Neural cell (in vitro differentiated cells): ENCODE measurements at regions not wholly inside any gene's neighbourhood (a gene's known extent, or its start where the extent isn't known, plus 50 kb on each side); places are given as distances from the start of the nearest gene placed in this dataset.

Experiments used
- H2AFZ ChIP-seq: fragments of 200-600, 300-800 bp; sonication (generic), shearing (Covaris generic); 2 replicates; pipeline ENCODE4 v1.6.0; 2014; ENCODE audit warnings: low read depth, mild to moderate bottlenecking, antibody characterized with exemption, low read length, moderate library complexity
- H3F3A ChIP-seq: fragments of 200-600 bp; shearing (Covaris generic); 2 replicates; pipeline ENCODE4 v1.6.1; 2016; ENCODE audit warnings: mild to moderate bottlenecking, moderate library complexity, mixed read lengths, antibody characterized with exemption, low read length; ENCODE audit not compliant: insufficient read depth, poor library complexity, severe bottlenecking
- H3K27ac ChIP-seq: fragments of 200-600, 300-800 bp; sonication (generic), shearing (Covaris generic); 2 replicates; pipeline ENCODE4 v1.5.1; 2014; ENCODE audit warnings: mild to moderate bottlenecking, low read length, moderate library complexity
- H3K27me3 ChIP-seq: fragments of 300-800, 200-600 bp; sonication (generic), shearing (Covaris generic); 2 replicates; pipeline ENCODE4 v1.6.0; 2014; ENCODE audit warnings: mild to moderate bottlenecking, low read depth, low read length, moderate library complexity; ENCODE audit not compliant: insufficient read depth
- H3K36me3 ChIP-seq: fragments of 300-800, 200-600 bp; sonication (generic), shearing (Covaris generic); 2 replicates; pipeline ENCODE4 v1.5.1; 2014; ENCODE audit warnings: mild to moderate bottlenecking, antibody characterized with exemption, low read length, moderate library complexity; ENCODE audit not compliant: insufficient read depth
- H3K4me2 ChIP-seq: fragments of 300-800, 200-600 bp; sonication (generic), shearing (Covaris generic); 2 replicates; pipeline ENCODE4 v1.6.0; 2014; ENCODE audit warnings: mild to moderate bottlenecking, low read length
- H3K4me3 ChIP-seq: fragments of 300-800, 200-600 bp; sonication (generic), shearing (Covaris generic); 2 replicates; pipeline ENCODE4 v1.5.1; 2014; ENCODE audit warnings: mild to moderate bottlenecking, low read length, moderate library complexity
- H3K79me2 ChIP-seq: fragments of 200-600 bp; shearing (Covaris generic); replicated peaks from 2 replicates; pipeline ENCODE4 v1.6.0; 2014; ENCODE audit warnings: mild to moderate bottlenecking, low read length, moderate library complexity; ENCODE audit not compliant: insufficient read depth
- H3K9ac ChIP-seq: fragments of 300-800, 200-600 bp; sonication (generic), shearing (Covaris generic); 2 replicates; pipeline ENCODE4 v1.6.1; 2016; ENCODE audit warnings: mild to moderate bottlenecking, low read length, mixed read lengths
- H3K9me2 ChIP-seq: fragments of 200-600 bp; shearing (Covaris generic); 2 replicates; pipeline ENCODE4 v1.6.1; 2016; ENCODE audit warnings: mild to moderate bottlenecking, low read length, mixed read lengths; ENCODE audit not compliant: insufficient read depth
- H3K9me3 ChIP-seq: fragments of 200-600, 300-800 bp; sonication (generic), shearing (Covaris generic); 2 replicates; pipeline ENCODE4 v1.6.1; 2016; ENCODE audit warnings: mild to moderate bottlenecking, mixed run types, low read length, moderate library complexity, mixed read lengths
- H4K20me1 ChIP-seq: fragments of 200-600 bp; shearing (Covaris generic); 2 replicates; pipeline ENCODE4 v1.6.1; 2016; ENCODE audit warnings: mild to moderate bottlenecking, mixed run types; ENCODE audit not compliant: insufficient read depth
- CTCF ChIP-seq: fragments of 450-650 bp; IDR thresholded peaks from 2 replicates; pipeline ENCODE4 v1.5.1; 2014; ENCODE audit warnings: antibody characterized with exemption, mild to moderate bottlenecking, moderate library complexity; ENCODE audit not compliant: poor library complexity, severe bottlenecking
- EP300 ChIP-seq: fragments of 450-650 bp; conservative IDR thresholded peaks from 2 replicates; pipeline ENCODE4 v1.6.1; 2014; ENCODE audit warnings: antibody characterized with exemption, mild to moderate bottlenecking, moderate library complexity; ENCODE audit not compliant: poor library complexity, severe bottlenecking
- EZH2 ChIP-seq: fragments of 200-600, 300-800 bp; shearing (Covaris generic), sonication (generic); IDR thresholded peaks from 2 replicates; pipeline ENCODE4 v1.6.1; 2014; ENCODE audit warnings: antibody characterized with exemption, low read length, borderline replicate concordance, mild to moderate bottlenecking; ENCODE audit not compliant: insufficient read depth, poor library complexity, severe bottlenecking
- MXI1 ChIP-seq: fragments of 450-650 bp; conservative IDR thresholded peaks from 2 replicates; pipeline ENCODE4 v1.6.1; 2014; ENCODE audit warnings: antibody characterized with exemption, mild to moderate bottlenecking; ENCODE audit not compliant: poor library complexity, severe bottlenecking
- POLR2AphosphoS5 ChIP-seq: IDR thresholded peaks from 2 replicates; pipeline ENCODE4 v1.6.1; 2012
- RAD21 ChIP-seq: fragments of 450-650 bp; conservative IDR thresholded peaks from 2 replicates; pipeline ENCODE4 v1.6.1; 2014; ENCODE audit warnings: antibody characterized with exemption, mild to moderate bottlenecking, moderate library complexity
- REST ChIP-seq: IDR thresholded peaks from 2 replicates; pipeline ENCODE4 v1.6.1; 2012; ENCODE audit warnings: borderline replicate concordance
- SMC3 ChIP-seq: fragments of 450-650 bp; conservative IDR thresholded peaks from 2 replicates; pipeline ENCODE4 v1.6.1; 2014; ENCODE audit warnings: antibody characterized with exemption, mild to moderate bottlenecking, moderate library complexity; ENCODE audit not compliant: poor library complexity
- TAF1 ChIP-seq: IDR thresholded peaks from 2 replicates; pipeline ENCODE4 v1.6.1; 2012; ENCODE audit warnings: low read depth

GRCh38 chr6:146925846-146926245 lies 278.4 kb upstream of the STXBP5 start:
- H2AFZ ChIP-seq, result no peak overlapping the region
- H3K4me2 ChIP-seq, result no peak overlapping the region

GRCh38 chr6:146928503-146928902 lies 275.7 kb upstream of the STXBP5 start:
- Histone ChIP-seq H3K4me2 (no peak overlapping the region), H4K20me1 (no peaks in the 10 kb centered on the region), H3K9ac (no peak overlapping the region), H3K9me3 (no peaks in the 10 kb centered on the region), H3K36me3 (no peaks in the 10 kb centered on the region), H3K79me2 (no peaks in the 10 kb centered on the region), H3F3A (no peaks in the 10 kb centered on the region), H3K27me3 (no peaks in the 10 kb centered on the region), H3K4me3 (no peak overlapping the region), H2AFZ (no peak overlapping the region), H3K27ac (no peak overlapping the region), H3K9me2 (no peaks in the 10 kb centered on the region)
- TF ChIP-seq CTCF (no peak), RAD21 (no peak), MXI1 (no peak), EZH2 (no peak), TAF1 (no peak), SMC3 (no peak)

More at GRCh38 chr6:146925846-146926245, 278.4 kb upstream of the STXBP5 start:
- H3K79me2 ChIP-seq, result no peaks in the 10 kb centered on the region
- no peak overlapping the region for H3K27ac ChIP-seq
- no peaks in the 10 kb centered on the region for H4K20me1 ChIP-seq
- no peaks in the 10 kb centered on the region for H3K9me3 ChIP-seq
- no peaks in the 10 kb centered on the region for H3K27me3 ChIP-seq
- no peaks in the 10 kb centered on the region for H3F3A ChIP-seq
- H3K9ac ChIP-seq, result no peak overlapping the region
- H3K9me2 ChIP-seq, result no peaks in the 10 kb centered on the region
- H3K4me3 ChIP-seq, result no peak overlapping the region
- no peak for TF ChIP-seq REST
- TF ChIP-seq EZH2, result no peak
- no peak for TF ChIP-seq EP300
- no peak for TF ChIP-seq MXI1
- no peak for TF ChIP-seq RAD21
- no peak for TF ChIP-seq CTCF
- TF ChIP-seq SMC3, result no peak
- TF ChIP-seq POLR2AphosphoS5, result no peak
- no peak for TF ChIP-seq TAF1
- no peaks in the 10 kb centered on the region for H3K36me3 ChIP-seq
